SH-SY5Y (cell line): ENCODE measurements at regions not wholly inside any gene's neighbourhood (a gene's known extent, or its start where the extent isn't known, plus 50 kb on each side); places are given as distances from the start of the nearest gene placed in this dataset.

ENCODE experiments used
- GATA2 ChIP-seq: IDR thresholded peaks from 2 replicates; pipeline ENCODE4 v1.6.1; 2011; ENCODE audit warnings: mild to moderate bottlenecking, low read depth, low read length
- GATA3 ChIP-seq: IDR thresholded peaks from 2 replicates; pipeline ENCODE4 v1.6.1; 2011; ENCODE audit warnings: low read depth, mild to moderate bottlenecking, low read length, moderate library complexity

DNA sequence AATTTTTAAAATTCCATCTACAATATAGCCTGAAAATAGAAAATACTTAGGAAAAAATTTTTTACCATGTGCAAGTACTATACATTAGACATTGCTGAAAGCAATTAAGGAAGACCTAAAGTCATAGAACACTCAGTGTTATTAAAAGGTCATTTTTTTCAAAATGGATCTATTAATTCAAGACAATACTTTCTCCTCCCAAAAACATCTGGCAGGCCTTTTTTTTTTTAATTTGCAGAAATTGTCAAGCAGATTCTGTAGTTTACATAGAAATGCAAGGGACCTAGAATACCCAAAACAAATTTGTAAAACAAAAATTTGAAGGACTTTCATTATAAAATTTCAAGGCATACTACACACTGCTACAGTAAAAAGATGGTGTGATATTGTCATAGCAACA lies 238.4 kb upstream of the VEPH1 start:
- TF ChIP-seq GATA3, result no peak
- TF ChIP-seq GATA2, result no peak
